Skeletal muscle satellite cell (primary cell): ENCODE measurements at regions not wholly inside any gene's neighbourhood (a gene's known extent, or its start where the extent isn't known, plus 50 kb on each side); places are given as distances from the start of the nearest gene placed in this dataset.
"Not testable (repeated sequence)": the region's sequence is repeated elsewhere in the genome, so short reads cannot be mapped to it uniquely, and the experiment has no call there.

Experiments used
- H3K27me3 ChIP-seq: 2 replicates; pipeline ENCODE4 v1.7.0; 2013; ENCODE audit warnings: low read length; ENCODE audit not compliant: control insufficient read depth, insufficient read depth
- H3K36me3 ChIP-seq: 2 replicates; pipeline ENCODE4 v1.7.0; 2013; ENCODE audit warnings: mild to moderate bottlenecking, control low read depth, low read length; ENCODE audit not compliant: insufficient read depth
- H3K4me1 ChIP-seq: 2 replicates; pipeline ENCODE4 v1.7.0; 2013; ENCODE audit warnings: low read length; ENCODE audit not compliant: control insufficient read depth, insufficient read depth
- H3K4me2 ChIP-seq: 2 replicates; pipeline ENCODE4 v1.7.0; 2013; ENCODE audit warnings: mild to moderate bottlenecking, low read length
- H3K4me3 ChIP-seq: 2 replicates; pipeline ENCODE4 v1.7.0; 2013; ENCODE audit warnings: low read length
- H3K9ac ChIP-seq: 2 replicates; pipeline ENCODE4 v1.7.0; 2013; ENCODE audit warnings: mild to moderate bottlenecking, low read depth, low read length, moderate library complexity
- H3K9me3 ChIP-seq: replicated peaks from 2 replicates; pipeline ENCODE4 v1.7.0; 2013; ENCODE audit warnings: mild to moderate bottlenecking, control low read depth, low read length

DNA sequence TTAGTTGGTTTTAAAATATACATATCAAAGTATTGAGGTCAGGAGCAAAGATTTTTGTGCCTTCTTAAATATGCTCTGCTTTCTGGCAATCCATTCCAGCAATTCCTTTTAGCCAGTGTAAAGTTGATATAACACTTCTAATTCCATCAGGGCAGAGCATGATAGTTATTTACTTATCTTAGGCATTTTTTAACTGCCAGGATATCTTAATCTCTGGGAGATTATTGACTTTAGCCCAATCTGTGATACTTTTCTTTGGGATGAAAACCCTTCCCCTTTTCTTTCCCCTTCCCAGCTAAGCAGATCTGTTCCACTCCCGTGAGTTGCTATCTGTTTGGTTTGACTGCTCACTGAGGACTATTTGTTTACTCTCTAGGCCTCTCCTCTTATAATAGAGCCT lies 168.7 kb upstream of the RSPO3 start:
- no peak overlapping the region for H3K9ac ChIP-seq

DNA sequence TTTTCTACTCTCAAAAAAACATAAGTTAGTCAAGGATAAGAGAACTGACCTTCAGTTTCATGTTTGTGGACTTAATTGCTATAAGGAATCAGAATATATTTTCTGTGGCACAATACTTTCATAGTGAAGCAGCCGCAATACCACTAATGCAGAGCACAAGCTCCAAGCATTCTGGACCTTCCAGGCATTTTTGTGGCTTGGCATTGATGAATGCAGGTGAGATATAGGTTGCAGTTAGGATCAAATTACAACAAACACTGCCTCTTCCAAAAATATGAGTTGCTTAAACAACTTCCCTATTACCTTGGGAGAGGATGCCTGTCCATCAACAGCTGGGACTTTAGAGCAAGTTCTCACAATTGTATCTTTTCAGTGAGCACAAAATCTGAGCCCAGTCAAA lies 162.8 kb upstream of the RSPO3 start:
- H3K27me3 ChIP-seq: no peaks in the 10 kb centered on the region
- H3K4me2 ChIP-seq: no peak overlapping the region
- no peaks in the 10 kb centered on the region for H3K9me3 ChIP-seq
- no peak overlapping the region for H3K9ac ChIP-seq
- no peaks in the 10 kb centered on the region for H3K4me1 ChIP-seq
- no peak overlapping the region for H3K4me3 ChIP-seq
- H3K36me3 ChIP-seq: no peaks in the 10 kb centered on the region

More for the DNA sequence above, 168.7 kb upstream of the RSPO3 start:
- Histone ChIP-seq H3K27me3 (no peaks in the 10 kb centered on the region), H3K4me3 (no peak overlapping the region), H3K4me2 (no peak overlapping the region), H3K36me3 (no peaks in the 10 kb centered on the region), H3K4me1 (peaks cover 4% of the 10 kb centered on the region), H3K9me3 (no peaks in the 10 kb centered on the region)

DNA sequence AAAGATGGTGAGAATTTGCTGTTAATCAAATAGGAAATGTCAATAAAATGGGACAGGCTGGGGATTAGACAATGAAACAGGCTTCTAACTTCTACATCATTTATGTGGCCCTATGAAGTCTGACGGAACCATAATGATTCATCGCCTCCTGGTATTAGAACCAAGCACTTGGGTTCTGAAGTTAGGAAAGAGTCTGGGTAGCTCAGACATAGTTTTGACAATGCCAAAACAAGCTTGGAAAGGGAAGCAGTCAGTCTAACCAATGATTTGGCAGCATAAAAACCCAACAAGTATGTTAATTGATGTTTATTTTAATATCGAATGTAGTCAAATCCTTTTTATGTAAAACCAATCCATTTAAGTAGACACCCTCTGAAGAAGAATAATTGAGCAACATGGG lies 160.8 kb upstream of the RSPO3 start:
- H3K9me3 ChIP-seq: no peaks in the 10 kb centered on the region
- H3K9ac ChIP-seq: no peak overlapping the region
- no peak overlapping the region for H3K4me2 ChIP-seq
- H3K27me3 ChIP-seq: no peaks in the 10 kb centered on the region
- H3K4me1 ChIP-seq: no peaks in the 10 kb centered on the region
- H3K36me3 ChIP-seq: no peaks in the 10 kb centered on the region
- no peak overlapping the region for H3K4me3 ChIP-seq

DNA sequence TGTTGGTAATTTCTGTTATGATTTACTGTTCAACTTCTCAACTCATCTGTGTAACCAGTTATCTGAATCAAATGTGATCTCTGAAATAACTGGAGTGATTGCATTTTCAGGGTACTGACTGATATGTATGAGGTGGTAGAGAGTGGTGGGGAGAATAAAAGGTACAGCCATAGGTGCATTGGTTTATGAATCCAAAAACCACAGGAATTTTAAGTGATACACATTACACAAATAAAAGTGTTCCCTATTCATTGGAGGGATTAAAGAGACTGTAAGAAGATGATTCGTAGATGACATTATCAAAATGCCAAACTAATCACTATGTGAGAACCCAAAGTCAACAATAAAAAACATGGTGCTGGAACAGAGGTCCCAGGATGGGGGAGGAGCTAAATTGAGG lies 158.7 kb upstream of the RSPO3 start:
- Histone ChIP-seq H3K36me3 (no peaks in the 10 kb centered on the region), H3K4me1 (no peaks in the 10 kb centered on the region), H3K9ac (no peak overlapping the region), H3K27me3 (no peaks in the 10 kb centered on the region), H3K9me3 (no peaks in the 10 kb centered on the region), H3K4me3 (no peak overlapping the region), H3K4me2 (no peak overlapping the region)

DNA sequence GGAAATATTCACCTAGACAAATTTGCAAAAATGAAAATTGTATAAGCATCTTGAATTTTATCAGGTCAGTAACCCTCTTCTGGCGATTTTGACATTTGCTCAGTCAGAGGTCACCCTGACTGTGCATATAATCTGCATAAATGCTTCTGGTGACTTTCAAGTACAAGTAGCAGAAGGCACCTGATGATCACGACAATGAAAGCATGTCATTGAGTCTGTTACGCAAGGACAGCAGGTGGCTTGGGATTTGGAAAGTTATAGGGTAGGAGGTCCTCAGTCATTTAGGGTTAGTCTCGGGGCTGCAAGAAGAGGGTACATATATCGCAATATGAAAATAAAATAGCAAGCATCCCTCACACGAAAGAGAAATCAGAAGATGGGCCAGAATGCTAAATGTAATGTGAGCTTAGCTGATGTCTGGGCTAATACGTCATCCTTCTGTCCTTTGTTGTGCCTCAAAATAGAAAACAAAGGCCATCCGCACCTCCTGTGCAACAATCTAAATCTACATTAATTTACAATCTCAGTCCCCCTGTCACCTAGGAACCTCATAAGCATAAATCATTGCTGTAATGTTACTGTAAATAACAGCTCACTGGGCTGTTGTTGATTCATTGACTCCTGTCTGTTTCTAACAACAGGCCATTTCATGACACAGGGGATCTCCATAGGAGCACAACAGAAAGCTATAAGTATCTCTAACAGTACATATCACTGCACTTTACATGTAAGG lies 155.2 kb upstream of the RSPO3 start:
- H3K36me3 ChIP-seq: no peaks in the 10 kb centered on the region
- H3K4me1 ChIP-seq: peaks cover 4% of the 10 kb centered on the region
- H3K9me3 ChIP-seq: no peaks in the 10 kb centered on the region
- no peak overlapping the region for H3K9ac ChIP-seq
- H3K4me3 ChIP-seq: no peak overlapping the region
- H3K4me2 ChIP-seq: no peak overlapping the region
- no peaks in the 10 kb centered on the region for H3K27me3 ChIP-seq

DNA sequence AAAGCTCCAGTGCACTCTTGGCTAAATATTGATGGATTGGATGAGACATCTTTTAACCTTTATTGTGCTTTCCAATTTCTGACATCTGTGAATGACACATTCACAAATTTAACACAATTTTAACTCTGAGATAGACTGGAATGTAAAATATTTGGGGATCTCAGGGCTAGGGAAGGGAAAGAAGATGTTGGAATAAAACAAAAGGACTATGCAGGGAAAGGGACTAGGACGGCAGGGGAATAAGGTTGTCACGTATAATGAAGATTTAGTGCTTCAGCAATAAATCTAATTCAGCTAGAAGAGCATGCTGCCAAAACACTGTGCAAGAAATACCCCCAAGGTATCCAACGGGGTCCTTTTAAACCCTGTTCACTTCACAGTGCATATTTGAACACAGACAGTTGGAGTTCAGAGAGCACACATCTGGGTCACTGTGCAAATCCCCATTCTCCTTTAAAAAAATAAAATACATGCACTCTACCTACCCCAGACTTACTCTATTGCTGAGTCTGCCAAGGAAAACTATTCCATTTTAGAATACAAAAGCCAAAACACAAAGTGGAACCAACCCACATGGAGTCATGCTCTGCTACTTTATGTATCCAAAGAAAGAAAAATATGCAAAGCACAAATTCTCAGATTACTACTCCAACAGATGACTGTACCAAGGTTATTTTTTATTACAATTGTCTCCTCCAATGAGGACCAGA lies 151.0 kb upstream of the RSPO3 start:
- no peaks in the 10 kb centered on the region for H3K36me3 ChIP-seq
- no peaks in the 10 kb centered on the region for H3K27me3 ChIP-seq
- H3K4me2 ChIP-seq: no peak overlapping the region
- H3K4me1 ChIP-seq: peaks cover 4% of the 10 kb centered on the region
- H3K4me3 ChIP-seq: no peak overlapping the region
- H3K9me3 ChIP-seq: no peaks in the 10 kb centered on the region
- no peak overlapping the region for H3K9ac ChIP-seq

DNA sequence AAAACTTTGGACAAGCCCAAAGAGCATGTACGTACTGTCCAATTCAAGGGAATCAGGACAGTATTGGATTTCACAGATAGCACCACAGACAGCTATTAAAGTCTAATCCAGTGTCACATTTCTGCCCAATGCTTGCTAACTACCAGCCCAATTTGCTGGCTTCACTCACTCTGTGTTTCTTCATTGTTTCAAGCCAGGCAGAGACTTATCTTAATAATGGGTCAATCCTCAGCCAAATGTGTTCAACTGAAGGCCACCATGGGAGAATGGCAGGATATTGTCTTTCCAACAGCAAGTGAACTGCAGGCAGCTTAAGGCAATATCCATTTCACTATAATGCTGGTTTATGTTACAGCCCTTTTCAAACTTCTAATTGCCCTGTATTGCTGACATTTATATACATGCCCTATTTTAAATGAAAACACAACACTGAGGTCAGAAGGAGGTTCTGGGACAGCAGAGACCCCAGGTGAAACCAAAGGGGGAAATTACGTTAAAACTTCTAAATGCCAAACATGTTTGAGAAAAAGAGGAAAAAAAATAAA lies 142.1 kb upstream of the RSPO3 start:
- no peaks in the 10 kb centered on the region for H3K36me3 ChIP-seq
- H3K27me3 ChIP-seq: no peaks in the 10 kb centered on the region
- no peak overlapping the region for H3K9ac ChIP-seq
- H3K4me2 ChIP-seq: no peak overlapping the region
- no peak overlapping the region for H3K4me3 ChIP-seq
- no peaks in the 10 kb centered on the region for H3K4me1 ChIP-seq
- no peaks in the 10 kb centered on the region for H3K9me3 ChIP-seq

DNA sequence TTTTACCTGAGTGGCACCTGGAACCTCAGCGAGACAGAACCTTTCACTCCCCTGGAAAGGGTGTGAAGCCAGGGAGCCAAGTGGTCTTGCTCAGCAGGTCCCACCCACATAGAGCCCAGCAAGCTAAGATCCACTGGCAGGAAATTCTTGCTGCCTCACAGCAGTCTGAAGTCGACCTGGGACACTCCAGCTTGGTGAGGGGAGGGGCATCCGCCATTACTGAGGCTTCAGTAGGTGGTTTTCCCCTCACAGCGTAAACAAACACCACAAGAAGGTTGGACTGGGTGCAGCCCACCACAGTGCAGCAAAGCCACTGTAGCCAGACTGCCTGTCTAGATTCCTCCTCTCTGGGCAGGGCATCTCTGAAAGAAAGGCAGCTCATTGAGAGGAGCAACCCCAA lies 134.7 kb upstream of the RSPO3 start:
- H3K4me3 ChIP-seq: no peak overlapping the region
- H3K27me3 ChIP-seq: no peaks in the 10 kb centered on the region
- H3K4me2 ChIP-seq: no peak overlapping the region
- no peak overlapping the region for H3K9ac ChIP-seq
- no peaks in the 10 kb centered on the region for H3K36me3 ChIP-seq
- H3K4me1 ChIP-seq: no peaks in the 10 kb centered on the region
- H3K9me3 ChIP-seq: no peaks in the 10 kb centered on the region

DNA sequence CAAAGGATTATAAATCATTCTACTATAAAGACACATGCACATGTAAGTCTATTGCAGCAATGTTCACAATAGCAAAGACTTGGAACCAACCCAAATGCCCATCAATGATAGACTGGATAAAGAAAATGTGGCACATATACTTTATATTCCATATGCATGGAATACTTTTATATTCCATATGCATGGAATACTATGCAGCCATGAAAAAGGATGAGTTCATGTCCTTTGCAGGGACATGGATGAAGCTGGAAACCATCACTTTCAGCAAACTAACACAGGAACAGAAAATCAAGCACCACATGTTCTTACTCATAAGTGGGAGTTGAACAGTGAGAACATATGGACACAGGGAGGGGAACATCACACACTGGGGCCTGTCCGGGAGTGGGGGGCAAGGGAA lies 130.3 kb upstream of the RSPO3 start:
- H3K4me3 ChIP-seq, H3K4me2 ChIP-seq, H3K36me3 ChIP-seq, H3K4me1 ChIP-seq, H3K27me3 ChIP-seq, H3K9me3 ChIP-seq, H3K9ac ChIP-seq: not testable (repeated sequence)

DNA sequence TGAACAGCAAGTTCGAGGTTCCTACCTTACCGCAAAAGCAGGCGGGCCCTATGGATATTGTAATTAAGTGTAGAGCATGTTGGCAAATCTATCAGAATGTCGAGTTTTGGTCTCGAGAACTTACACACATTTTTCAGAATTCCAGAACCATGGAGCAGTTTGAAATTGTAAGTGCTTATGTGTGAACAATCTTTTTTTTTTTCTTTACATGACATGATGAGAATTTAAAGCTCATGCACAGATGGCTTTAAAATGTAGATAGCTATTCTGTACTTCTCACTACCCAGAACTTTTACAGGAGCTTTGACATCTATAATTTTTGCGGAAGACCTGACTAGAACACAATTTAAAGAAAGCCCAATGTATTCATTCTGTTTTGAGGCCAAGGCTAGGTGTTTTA lies 117.8 kb upstream of the RSPO3 start:
- H3K4me1 ChIP-seq: no peaks in the 10 kb centered on the region
- H3K36me3 ChIP-seq: no peaks in the 10 kb centered on the region
- no peak overlapping the region for H3K4me3 ChIP-seq
- H3K9ac ChIP-seq: no peak overlapping the region
- H3K4me2 ChIP-seq: no peak overlapping the region
- no peaks in the 10 kb centered on the region for H3K9me3 ChIP-seq
- H3K27me3 ChIP-seq: no peaks in the 10 kb centered on the region

DNA sequence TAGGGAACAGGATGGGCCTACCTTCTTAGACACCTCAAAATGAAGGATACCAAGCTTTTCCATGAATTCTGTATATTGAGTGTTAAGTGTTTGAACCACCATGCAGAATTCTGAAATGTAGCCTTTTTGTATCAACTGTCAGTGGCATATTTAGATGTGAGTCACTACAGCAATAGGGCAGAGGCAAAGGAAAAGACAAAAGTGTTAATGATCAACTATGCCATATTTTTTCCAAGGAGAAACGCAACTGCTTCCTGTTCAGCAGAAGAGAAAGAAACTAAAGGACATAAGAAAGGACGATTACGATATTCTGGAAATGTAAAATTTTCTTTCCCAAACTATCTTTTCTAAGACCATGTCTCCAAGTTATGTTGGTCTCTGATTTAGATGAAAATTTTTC lies 104.6 kb upstream of the RSPO3 start:
- no peak overlapping the region for H3K9ac ChIP-seq
- H3K4me3 ChIP-seq: no peak overlapping the region
- H3K9me3 ChIP-seq: no peaks in the 10 kb centered on the region
- H3K27me3 ChIP-seq: no peaks in the 10 kb centered on the region
- no peak overlapping the region for H3K4me2 ChIP-seq
- H3K36me3 ChIP-seq: no peaks in the 10 kb centered on the region
- H3K4me1 ChIP-seq: no peaks in the 10 kb centered on the region

DNA sequence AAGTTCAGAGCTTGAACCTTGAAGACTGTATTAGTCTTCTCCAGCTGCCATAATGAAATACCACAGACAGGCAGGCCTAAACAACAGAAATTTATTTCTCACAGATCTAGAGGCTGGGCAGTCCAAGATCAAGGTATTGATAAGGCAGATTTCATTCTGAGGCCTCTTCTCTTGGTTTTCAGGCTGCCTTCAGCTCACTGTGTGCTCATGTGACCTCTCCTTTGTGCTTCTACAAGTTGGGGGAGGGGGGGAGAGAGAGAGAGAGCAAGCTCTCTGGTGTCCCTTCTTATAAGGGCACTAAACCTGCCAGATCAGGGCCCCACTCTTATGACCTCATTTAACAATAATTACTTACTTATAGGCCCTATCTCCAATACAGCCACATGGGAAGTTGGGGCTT lies 102.6 kb upstream of the RSPO3 start:
- Histone ChIP-seq H3K9ac (no peak overlapping the region), H3K36me3 (no peaks in the 10 kb centered on the region), H3K27me3 (no peaks in the 10 kb centered on the region), H3K9me3 (no peaks in the 10 kb centered on the region), H3K4me3 (no peak overlapping the region), H3K4me1 (no peaks in the 10 kb centered on the region), H3K4me2 (no peak overlapping the region)
